ENCODE measurements at regions not wholly inside any gene's neighbourhood (a gene's known extent, or its start where the extent isn't known, plus 50 kb on each side); places are given as distances from the start of the nearest gene placed in this dataset.

DNA sequence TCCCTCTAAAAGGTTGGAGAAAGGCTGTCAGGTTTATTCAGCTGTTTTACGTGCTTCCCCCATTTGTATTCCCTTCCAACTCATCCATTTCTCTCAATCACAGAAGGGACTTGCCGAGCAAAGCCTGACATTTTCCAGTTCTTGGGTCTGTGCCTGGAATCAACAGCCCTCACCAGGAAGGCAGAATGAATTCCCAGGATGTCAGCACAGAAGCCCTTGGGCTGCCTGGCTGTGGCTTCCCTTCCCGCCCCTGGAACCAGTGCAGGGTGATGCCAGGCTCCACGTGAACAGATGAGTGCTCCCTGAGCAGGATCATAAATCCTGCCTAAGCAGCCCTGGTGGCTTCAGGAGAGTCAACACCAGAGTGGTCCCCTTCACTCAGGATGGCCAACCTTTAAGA, 86.1 kb upstream of the CD83 start:
- TF ChIP-seq, protein P1, sequence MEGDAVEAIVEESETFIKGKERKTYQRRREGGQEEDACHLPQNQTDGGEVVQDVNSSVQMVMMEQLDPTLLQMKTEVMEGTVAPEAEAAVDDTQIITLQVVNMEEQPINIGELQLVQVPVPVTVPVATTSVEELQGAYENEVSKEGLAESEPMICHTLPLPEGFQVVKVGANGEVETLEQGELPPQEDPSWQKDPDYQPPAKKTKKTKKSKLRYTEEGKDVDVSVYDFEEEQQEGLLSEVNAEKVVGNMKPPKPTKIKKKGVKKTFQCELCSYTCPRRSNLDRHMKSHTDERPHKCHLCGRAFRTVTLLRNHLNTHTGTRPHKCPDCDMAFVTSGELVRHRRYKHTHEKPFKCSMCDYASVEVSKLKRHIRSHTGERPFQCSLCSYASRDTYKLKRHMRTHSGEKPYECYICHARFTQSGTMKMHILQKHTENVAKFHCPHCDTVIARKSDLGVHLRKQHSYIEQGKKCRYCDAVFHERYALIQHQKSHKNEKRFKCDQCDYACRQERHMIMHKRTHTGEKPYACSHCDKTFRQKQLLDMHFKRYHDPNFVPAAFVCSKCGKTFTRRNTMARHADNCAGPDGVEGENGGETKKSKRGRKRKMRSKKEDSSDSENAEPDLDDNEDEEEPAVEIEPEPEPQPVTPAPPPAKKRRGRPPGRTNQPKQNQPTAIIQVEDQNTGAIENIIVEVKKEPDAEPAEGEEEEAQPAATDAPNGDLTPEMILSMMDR (IDR thresholded peaks at IDR 0.05; ENCODE audit: control insufficient read depth, extremely low read depth, insufficient read depth), result no peak
- DNase-seq (ENCODE audit: low read depth), result no peak
- H3K4me3 ChIP-seq (ENCODE audit: low read depth, low read length), result no peak overlapping the region

DNA sequence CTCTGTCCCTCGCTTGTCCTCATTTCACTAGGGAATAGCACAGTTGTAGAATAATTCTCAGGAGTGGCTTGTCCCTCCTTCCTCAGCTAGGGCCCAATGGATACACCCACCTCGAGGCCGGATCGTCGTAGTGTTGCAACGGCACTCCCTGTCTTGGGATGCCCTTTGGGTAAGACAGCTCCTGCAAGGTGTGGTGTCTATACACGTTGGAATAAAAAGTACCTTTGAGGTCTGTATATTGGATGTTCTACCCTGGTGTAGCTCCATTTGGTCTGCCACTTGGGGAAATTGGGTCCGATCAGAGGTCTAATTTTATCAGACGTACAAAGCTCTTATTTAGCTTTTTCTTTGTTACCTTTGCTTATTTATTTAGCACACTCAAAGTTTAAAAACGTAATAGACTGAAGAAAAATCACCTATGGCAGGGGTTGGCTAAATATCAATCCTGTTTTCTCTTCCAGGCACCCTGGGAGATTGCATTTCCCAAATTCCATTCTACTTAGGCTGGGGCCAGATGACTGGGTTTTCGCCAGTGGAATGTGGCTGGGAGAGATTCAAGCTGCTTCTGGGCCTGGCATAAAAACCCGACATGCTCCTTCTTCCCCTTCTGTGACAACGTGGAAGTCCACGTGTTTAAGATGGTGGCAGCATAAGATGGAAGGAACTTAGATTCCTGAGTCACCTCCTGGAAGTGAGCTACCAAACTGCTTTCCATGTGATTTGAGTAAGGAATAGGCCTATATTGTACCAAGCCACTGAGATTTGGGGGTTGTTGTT, 82.3 kb upstream of the CD83 start:
- DNase-seq (ENCODE audit: low read depth), result no peak
- TF ChIP-seq, protein P1 (IDR thresholded peaks at IDR 0.05; ENCODE audit: control insufficient read depth, extremely low read depth, insufficient read depth), result no peak
- no peak overlapping the region for H3K4me3 ChIP-seq (ENCODE audit: low read depth, low read length)

DNA sequence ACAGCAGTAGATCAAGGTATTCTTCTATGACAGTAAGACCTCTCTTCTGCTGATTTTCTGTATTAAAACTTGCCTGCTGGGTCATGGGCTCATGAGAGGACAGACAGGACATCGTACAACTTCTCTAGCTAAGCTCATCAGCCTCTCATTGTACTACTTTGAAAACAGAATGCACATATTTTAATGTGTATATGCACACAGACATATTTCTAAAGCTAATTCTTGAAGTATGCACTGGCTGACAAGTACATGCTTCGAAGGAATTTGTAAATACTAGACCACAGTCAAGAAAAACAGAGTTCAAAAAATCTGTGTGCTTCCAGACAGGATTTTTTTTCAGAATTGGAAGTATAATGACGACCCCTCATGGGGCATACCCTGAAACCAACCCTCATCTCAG, 81.7 kb upstream of the CD83 start:
- DNase-seq (ENCODE audit: low read depth), result no peak
- TF ChIP-seq, protein P1 (IDR thresholded peaks at IDR 0.05; ENCODE audit: control insufficient read depth, extremely low read depth, insufficient read depth), result no peak
- no peak overlapping the region for H3K4me3 ChIP-seq (ENCODE audit: low read depth, low read length)

DNA sequence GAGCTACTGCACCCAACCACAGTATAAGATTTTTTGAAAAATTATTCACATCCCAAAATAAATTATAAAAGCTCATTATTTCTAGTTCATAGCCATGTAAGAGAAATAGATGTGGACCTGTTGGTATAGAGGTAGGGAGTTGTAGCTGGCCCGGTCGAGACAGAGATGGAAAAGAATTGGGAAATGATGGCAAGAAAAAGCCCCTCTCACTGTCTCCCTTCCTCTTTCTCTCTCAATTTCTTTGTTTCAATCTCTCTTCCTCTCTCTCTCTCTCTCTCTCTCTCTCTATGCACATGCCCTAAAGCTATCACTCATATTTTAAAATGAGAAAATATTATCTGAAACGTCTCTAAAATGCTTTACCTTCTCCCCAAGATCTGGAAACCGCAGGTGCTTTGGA, 80.7 kb upstream of the CD83 start:
- H3K4me3 ChIP-seq (ENCODE audit: low read depth, low read length), result no peak overlapping the region
- TF ChIP-seq, protein P1 (IDR thresholded peaks at IDR 0.05; ENCODE audit: control insufficient read depth, extremely low read depth, insufficient read depth), result no peak
- no peak for DNase-seq (ENCODE audit: low read depth)

DNA sequence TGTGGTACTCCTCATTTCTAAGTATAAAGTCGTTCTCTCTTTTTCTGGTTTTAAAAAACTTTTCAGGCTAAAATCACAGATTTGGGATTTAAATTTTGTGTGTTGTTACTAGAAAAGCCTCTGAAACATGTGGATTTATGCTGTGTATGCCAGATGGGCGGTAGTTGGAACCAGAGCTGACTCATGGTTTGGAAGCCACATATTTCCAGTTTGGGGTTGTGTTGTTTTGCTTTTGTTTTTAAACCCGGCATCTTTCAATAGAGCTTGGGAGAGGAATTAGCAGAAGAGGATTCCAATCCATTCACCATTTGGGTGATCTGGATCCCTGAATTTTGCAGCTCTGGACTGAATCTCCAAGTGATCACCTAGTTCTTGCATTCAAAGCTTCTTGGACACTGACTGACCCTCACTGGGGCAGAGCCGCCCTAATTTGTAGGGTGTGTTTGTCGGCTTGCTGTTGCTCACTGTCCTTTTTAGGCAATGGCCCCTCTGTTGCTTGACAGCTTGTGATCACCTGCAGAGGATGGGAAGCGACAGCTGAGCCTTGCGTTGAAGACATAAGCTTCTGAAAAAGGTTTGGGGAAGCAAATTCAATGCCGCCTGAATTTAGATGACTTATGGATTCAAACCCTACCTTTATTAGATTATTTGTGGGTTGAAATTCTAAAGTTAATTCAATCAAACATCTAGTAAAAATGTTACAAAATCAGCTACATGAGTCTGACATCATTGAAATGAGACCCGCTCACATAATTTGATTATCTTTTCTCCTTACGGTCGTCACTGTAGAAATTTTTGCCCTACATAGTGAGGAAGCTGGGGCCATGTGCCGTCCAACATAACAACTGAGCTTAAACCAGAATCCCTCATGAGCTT, 79.9 kb upstream of the CD83 start:
- DNase-seq (ENCODE audit: low read depth), result no peak
- H3K4me3 ChIP-seq (ENCODE audit: low read depth, low read length), result no peak overlapping the region
- TF ChIP-seq, protein P1 (IDR thresholded peaks at IDR 0.05; ENCODE audit: control insufficient read depth, extremely low read depth, insufficient read depth), result no peak

DNA sequence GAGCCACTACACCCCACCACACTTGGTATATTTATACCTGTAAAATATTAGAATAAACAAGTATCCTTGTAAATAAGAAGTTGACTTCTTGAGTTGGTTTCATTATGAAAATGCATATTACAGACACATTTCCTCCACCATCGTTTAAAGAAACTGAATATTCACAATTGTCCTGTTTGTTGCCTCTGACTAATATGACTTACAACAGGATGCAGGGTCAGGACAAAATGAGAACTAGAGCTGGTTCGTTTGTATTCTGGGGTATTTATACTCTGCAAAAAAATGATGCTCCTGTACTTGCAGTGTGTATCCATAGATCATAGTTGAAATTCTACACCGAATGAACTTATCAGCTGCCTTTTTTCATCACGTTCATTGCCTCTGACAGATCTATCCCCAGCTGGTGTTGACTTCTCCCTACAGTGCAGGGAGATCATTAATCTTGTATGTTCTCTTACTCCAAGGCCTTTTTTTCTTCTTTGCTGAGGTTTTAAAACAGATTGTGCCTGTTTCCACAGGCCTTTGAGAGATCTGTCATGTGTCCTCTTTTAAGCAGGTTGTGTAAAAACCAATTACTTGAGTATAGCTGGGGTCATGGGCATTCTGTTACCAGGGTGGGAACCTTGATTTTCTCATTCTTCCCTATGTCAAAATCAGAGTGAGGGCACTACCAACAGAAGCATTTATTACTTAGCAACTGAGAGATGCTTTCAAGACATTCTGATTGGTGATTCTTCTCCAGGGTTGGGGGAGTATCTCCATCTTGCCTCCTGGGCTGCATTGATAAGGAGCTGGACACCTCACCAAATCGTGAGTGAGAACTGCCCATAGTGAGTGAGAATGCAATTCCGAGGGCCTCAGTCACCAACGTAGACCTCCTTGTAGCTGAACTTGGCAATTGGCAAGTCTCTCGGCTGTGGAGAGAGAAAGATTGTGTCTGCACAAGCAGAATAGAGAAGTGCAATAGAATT, 78.8 kb upstream of the CD83 start:
- DNase-seq (ENCODE audit: low read depth), result no peak
- TF ChIP-seq, protein P1 (IDR thresholded peaks at IDR 0.05; ENCODE audit: control insufficient read depth, extremely low read depth, insufficient read depth), result no peak

More for the DNA sequence above, 78.8 kb upstream of the CD83 start:
- H3K4me3 ChIP-seq (ENCODE audit: low read depth, low read length), result no peak overlapping the region
